GM13977 (cell line): ENCODE measurements at regions not wholly inside any gene's neighbourhood (a gene's known extent, or its start where the extent isn't known, plus 50 kb on each side); places are given as distances from the start of the nearest gene placed in this dataset.

Source experiments
- DNase-seq: peaks from one replicate; pipeline ENCODE4 v3.0.0; 2012; ENCODE audit warnings: low spot score
- in situ Hi-C: fragments of 300-500 bp; cut with MboI; formaldehyde crosslinking; loops from one replicate; pipeline ENCODE4 v1.12.0; 2022; ENCODE audit warnings: low sequenced_read_pairs, low pct_unique_long_range_greater_than_20kb, mixed read lengths, inconsistent platforms; ENCODE audit not compliant: unreplicated experiment
- TF ChIP-seq, protein P1 (sequence below): IDR thresholded peaks from 2 replicates; pipeline ENCODE4 v1.5.1; 2012; ENCODE audit warnings: mild to moderate bottlenecking, control low read depth; ENCODE audit not compliant: insufficient read depth; ENCODE audit errors: extremely low read depth, missing control alignments

DNA sequence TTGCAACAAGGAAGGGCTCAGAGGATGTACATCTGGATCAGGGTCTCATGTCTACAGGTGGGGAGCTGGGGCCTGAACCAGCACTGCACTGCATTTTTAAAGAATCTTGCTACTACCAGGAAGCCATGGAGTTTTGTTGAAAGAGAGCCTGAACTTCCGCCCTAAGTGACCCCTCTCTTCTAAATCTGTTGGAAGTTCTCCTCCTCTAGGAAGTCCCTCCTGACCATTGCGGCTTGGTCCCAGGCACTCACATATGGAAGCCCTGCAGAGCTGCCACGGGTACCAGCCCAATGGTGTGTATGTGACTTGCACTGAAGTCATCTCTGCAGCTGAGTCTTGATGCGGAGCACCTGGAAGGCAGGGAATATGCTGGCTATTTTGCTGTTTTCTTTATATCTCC lies 192.0 kb upstream of the GALNT2 start:
- no peak for DNase-seq
- TF ChIP-seq, protein P1, sequence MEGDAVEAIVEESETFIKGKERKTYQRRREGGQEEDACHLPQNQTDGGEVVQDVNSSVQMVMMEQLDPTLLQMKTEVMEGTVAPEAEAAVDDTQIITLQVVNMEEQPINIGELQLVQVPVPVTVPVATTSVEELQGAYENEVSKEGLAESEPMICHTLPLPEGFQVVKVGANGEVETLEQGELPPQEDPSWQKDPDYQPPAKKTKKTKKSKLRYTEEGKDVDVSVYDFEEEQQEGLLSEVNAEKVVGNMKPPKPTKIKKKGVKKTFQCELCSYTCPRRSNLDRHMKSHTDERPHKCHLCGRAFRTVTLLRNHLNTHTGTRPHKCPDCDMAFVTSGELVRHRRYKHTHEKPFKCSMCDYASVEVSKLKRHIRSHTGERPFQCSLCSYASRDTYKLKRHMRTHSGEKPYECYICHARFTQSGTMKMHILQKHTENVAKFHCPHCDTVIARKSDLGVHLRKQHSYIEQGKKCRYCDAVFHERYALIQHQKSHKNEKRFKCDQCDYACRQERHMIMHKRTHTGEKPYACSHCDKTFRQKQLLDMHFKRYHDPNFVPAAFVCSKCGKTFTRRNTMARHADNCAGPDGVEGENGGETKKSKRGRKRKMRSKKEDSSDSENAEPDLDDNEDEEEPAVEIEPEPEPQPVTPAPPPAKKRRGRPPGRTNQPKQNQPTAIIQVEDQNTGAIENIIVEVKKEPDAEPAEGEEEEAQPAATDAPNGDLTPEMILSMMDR = no peak
- in situ Hi-C loops = no loop called here

DNA sequence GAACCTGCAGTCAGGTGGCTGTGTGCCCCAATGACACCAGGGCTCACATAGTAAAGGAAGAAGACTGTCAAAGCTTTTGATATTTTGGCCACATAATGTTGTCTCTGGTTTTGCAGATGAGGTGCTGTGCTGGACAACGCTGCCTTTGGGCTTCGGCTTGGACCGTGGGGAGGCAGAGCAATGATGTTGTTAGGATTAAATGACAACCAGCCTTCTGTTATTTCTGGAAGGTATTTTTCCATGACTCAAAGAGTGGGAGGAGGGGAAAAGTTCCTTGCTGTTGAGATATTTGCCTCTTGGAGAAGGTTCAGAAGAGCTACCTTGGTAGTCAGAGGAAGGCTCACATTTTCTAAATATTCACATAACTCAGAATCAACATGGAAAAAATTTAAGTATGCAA lies 187.3 kb upstream of the GALNT2 start:
- no peak for DNase-seq
- in situ Hi-C loops = no loop called here
- TF ChIP-seq, protein P1 = no peak

DNA sequence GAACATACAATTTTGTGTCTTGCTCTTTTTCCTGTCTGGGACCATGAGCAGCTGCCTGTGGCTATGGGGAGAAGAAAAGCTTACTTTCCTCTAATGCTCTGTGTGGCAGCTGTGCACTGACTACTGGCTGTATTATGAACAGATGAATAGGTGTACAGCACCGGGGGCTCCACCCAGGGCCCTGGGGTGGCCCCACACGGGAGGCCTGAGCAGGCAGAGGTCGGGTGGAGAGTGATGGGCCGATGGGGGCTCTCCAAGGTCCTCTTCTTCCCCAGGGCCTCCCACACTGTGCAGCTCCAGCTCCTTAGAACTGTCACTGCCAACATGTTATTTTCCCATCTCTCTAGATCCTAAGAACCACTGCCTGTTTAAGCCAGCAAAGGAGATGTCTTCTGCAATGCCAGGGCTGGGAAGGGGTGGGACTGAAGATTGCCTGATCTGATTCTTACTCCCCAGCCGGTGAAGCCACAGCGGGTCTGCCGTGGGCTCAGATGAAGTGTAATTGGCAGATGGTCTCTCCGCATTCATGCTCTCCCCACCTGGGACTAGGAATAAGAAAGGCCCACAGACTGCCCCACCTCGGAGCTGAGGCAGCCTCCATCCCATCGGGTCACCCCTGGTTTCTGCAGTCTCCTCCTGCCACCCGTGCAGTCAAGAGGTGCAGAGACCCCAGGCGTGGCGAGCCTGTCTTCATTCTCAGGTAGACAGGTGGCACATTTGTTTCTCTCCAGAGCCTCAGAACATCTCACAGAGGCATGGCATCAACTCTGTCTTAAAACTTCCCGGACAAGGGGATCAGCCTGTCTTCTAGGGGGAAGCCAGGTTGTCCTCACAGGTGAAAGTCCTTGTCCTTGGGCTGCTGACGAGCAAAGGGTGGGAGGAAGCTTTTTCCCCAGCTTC lies 186.5 kb upstream of the GALNT2 start:
- TF ChIP-seq, protein P1 = no peak

DNA sequence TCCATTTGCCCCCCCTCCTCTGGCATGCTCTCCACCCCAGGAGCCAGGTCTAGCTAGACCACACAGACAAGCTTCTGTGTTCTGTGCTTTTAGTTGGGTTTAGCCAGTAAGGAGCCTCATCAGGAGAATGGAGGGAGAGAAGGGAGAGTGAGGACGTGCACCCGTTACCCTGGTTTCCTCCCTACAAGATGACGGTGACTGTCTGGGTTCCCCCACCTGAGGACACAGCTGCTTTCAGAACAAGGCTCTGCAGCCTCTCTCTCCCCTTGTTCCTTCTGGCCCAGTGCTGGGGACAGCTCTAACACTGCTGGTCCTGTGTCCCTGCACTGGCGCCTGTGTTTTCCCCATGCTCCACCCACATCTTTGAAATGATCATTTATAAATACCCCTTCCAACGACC lies 184.4 kb upstream of the GALNT2 start:
- TF ChIP-seq, protein P1 = no peak
- in situ Hi-C loops = no loop called here
- DNase-seq = no peak

More for the DNA sequence above, 186.5 kb upstream of the GALNT2 start:
- DNase-seq = no peak
- in situ Hi-C loops = no loop called here

DNA sequence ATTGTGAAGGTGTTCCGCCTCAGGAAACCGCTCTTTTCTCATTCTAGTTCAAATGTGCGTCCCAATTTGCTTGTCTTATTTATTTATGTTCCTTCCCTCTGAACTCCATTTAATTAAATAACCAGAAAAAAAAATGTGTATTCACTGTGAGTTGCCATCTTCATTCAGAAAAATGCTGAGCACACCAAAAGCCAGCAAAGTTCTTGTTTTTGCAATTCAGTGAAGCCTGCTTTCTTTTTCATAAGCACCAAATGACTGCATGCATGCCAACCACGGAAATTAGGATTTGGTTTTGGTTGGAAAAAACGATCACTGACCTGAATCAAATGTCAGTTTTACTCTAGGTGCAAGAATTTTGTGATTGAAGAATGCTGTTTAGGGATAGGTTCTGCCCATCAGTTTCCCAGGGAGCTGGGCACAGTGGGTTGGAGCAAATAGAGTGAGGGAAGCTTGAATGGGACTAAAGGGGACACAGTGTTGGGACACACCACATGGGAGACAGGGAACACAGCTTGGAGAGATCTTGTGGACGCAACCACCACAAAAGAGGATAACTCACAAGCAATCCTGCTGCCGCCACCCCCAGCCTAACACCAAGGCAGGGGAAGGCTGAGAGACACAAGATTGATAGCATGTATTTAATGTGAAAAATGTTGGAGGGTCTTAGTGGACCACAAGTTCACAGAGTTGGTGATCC lies 183.4 kb upstream of the GALNT2 start:
- in situ Hi-C loops = no loop called here
- DNase-seq = no peak
- TF ChIP-seq, protein P1 = no peak

DNA sequence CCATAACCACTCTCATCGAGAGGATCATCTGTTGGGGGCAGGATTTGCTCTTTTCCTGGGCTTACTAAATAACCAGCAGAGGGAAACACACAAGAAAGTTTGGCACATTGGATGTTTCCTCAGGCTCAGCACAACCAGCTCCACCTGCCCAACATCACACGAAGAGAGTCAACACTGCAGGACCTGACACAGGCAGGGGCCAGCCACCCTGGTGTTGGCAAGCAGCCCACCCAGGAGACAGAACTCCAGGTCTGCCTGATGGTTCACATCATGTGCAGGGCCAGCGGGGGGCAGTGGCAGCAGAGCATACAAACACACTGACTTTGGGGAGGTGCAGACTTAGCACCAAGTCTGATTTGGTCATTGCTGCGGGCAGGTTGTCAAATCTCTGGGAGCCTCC lies 182.3 kb upstream of the GALNT2 start:
- in situ Hi-C loops = no loop called here
- TF ChIP-seq, protein P1 = peak; percentile 18

More for the DNA sequence above, 182.3 kb upstream of the GALNT2 start:
- DNase-seq = no peak
